GM18873 (cell line): ENCODE measurements at regions not wholly inside any gene's neighbourhood (a gene's known extent, or its start where the extent isn't known, plus 50 kb on each side); places are given as distances from the start of the nearest gene placed in this dataset.
"Not testable (repeated sequence)": the region's sequence is repeated elsewhere in the genome, so short reads cannot be mapped to it uniquely, and the experiment has no call there.

Experiments used
- ATAC-seq: cut with Tn5 transposase; IDR thresholded peaks from one replicate; pipeline ENCODE4 v1.9.1; 2021; ENCODE audit warnings: mild to moderate bottlenecking, moderate library complexity, moderate number of reproducible peaks; ENCODE audit not compliant: unreplicated experiment, low FRiP score

DNA sequence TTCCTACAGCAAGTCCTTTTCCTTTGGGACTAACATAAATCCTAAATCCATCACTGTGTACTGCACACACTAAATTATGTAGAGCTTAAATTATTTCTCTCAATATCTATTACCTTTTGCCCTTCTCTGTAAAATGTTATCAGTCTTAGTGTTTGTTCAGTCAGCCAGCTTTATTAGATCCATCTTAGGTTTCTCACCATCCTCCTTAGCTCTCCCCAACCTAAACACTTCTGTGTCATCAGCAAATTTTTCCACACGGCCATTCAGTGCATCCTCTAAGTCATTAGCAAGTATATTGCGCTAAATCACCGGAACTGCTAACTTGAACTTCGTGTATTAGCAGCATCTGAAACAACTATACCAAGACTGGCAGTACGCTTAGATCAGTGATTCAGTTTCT, 142.1 kb upstream of the ZNF438 start:
- no peak for ATAC-seq

DNA sequence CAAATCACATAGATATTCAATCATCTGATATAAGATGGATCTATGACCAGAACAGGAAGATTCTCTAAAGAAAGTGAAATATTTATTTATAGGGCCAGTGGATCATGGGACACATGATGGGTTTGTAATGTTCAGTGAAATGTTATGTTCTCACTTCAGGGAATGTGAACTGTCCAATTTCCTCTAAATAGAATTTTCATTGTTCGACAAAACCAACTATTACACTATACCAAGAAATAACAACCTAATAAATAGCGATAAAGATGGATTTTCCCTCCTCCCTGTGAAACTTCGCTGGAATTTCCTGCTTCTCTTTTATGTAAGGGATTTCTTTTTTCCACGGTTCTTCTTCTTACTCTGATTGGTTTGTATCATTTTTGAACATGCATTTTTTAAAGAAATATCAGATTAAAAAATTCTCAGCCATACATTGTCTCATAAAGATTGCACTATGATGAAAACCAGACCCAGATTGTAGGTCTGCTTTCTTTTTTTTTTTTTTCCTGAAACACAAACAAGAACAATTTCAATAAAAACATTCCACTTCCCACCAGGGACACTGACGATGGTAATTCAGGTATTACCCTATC, 139.8 kb upstream of the ZEB1 start:
- ATAC-seq, result no peak

DNA sequence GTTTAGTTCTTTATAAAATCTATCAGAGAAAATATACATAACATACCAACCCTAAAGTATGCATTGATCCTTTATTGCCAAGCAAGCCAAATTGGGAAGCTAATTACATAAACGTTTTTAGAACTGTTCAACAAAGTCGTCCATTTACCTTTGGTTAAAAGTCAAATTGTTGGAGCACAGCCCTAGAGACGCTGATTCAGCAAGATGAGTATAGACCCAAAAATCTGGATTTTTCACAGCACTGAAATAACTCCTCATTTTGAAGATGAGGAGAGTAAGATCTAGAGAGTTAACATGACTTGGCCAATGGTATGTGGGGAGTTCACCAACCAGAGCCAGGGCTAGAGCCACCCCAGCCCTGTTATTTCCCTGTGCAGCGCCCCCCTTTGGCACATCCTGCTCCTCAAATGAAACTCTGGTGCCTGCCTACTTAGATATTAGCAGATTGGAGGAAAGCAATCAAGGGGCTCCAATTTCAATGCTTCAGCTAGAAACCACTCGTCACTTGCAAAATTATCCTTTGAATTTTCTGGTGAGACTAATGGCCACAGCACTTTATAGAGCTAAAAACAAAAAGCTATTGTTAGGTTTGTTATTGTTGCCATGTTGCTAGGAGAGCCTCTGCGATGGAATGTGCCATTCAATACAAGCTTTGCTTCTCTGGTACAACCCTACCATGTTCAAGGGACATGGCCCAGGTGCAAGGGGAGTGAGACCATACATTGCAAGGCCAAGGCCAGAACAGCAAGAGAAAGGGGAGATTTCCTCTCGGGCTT, 132.6 kb upstream of the ZEB1 start:
- no peak for ATAC-seq

GRCh38 chr10:31187182-31187581, 131.8 kb upstream of the ZEB1 start:
- ATAC-seq, result no peak

DNA sequence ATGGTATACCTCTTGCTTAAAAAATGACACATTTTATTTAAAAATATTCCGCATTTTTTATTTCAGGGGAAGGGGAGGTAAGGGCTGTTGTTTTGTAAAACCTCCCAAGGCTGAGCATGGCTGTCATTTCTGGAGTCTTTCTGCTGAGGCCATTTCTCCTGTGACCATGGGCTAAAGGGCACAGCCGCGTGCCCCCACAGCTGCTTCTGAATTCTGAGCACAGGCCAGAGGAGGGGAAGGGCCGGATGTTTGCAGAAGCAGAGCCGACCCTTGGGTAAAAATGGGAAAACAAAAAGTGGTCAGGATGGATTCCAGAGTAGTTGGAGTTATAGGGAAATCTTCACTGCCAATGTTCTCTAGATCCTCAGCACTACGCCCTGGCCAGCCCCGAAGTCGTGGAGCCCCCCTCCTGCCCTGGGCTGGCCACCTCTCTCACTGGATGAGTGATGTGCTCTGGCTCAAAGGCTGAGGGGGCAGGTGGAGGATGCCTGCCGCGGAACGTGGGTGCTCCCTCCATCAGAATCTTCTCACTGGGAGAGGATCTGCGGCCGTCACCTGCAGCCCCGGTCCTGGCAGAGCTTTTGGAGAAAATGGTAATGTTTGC, 131.3 kb upstream of the ZEB1 start:
- no peak for ATAC-seq

DNA sequence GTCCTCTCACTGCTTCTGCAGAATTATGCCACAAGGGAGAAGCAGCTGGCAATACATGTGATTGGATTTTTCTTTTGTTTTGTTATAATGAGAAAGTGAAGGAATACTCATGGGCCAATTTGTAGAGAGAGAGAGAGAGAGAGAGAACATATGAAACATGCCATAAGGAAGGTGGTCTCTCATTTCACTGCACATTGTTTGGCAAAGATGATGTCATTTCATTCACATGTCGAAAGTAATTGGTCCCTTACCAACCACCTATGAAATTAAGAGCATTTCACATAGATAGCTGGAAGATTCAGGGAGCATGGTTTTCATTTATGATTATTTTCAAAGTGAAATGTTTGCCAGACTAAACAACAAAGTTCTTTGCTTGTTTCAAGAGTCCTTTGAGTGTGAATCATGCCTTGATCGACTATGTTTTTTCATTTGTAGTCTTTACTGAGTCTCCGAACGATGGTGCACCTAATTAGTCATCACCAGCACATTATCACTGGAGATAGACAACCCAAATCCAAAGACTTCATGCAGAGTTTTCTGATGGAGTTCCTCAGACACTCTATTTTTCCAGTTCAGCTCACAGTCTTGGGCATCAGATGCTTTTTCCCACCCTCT, 130.1 kb upstream of the ZEB1 start:
- ATAC-seq, result no peak

GRCh38 chr10:31190488-31190887, 128.5 kb upstream of the ZEB1 start:
- no peak for ATAC-seq

DNA sequence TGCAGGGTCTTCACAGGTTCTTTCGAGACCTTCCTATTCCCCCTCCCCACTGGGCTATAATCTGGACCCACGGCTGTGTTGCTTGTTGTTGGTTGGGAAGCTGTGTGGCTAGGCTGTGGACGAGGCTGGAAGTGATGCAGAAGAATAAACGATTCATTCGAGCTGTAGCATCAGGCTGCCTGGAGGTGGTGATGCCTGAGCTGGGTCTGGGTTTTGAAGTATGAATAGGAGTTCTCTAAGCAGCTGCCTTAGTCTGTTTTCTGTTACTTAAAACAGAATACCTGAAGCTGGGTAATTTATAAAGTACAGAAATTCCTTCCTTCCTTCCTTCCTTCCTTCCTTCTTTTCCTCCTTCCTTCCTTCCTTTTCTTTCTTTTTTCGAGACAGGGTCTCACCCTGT, 126.5 kb upstream of the ZEB1 start:
- ATAC-seq, result no peak

DNA sequence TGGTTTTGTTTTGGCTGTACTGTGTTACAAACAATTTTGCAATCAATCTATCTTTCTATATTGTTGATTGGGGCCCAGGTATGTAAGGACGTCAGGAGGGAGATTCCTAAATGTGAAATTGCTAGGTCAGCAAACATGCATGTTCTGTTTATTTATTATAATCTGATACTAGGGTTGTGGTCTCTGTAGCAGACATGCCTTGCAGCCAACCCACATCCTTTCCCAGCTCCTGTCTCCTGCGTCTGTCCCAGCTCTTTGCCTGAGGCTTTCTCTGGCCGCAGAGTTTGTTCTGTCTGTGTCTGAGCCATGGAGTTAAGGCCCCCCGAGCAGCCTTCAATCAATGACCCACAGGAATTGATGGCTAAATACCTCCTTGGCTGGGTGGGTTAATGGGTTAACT, 124.0 kb upstream of the ZEB1 start:
- no peak for ATAC-seq

GRCh38 chr10:31197886-31198285, 121.1 kb upstream of the ZEB1 start:
- no peak for ATAC-seq

- no peak for ATAC-seq
Measured at GRCh38 chr10:31204090-31204489, 114.9 kb upstream of the ZEB1 start.

DNA sequence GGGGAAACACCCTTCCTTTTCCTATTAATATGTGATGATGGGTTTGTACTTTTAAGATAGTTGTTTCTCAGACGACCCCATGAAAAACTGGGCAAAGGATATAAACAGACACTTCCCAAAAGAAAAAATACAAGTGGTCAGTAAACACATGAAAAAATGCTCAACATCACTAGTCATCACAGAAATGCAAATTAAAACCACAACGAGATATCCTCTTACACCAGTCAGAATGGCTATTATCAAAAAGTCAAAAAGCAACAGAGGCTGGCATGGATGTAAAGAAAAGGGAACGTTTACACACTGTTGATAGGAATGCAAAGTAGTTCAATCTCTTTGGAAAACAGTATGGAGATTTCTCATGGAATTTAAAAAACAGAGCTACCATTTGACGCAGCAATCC, 111.4 kb upstream of the ZEB1 start:
- ATAC-seq, result no peak

GRCh38 chr10:31209478-31209877, 109.5 kb upstream of the ZEB1 start:
- no peak for ATAC-seq

DNA sequence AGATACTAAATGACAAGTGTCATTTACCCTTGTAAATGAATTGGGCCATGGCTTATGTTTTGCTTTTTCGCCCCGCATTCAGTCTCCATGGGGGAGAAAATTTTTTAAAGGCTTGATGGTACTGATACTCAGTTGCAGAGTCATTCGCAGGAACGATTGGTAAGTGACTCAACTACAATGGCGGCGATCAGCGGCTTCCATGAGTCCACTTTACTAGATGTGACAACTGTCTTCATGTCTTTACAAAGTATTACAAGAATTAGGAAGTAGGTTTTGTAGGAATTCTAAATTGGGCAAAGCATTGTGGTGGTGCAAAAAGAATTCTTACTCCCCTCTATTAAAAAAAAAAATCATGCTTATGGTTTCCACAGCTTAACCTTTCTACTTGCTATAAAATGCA, 108.8 kb upstream of the ZEB1 start:
- ATAC-seq, result no peak

GRCh38 chr10:31213959-31214358, 105.1 kb upstream of the ZEB1 start:
- no peak for ATAC-seq

DNA sequence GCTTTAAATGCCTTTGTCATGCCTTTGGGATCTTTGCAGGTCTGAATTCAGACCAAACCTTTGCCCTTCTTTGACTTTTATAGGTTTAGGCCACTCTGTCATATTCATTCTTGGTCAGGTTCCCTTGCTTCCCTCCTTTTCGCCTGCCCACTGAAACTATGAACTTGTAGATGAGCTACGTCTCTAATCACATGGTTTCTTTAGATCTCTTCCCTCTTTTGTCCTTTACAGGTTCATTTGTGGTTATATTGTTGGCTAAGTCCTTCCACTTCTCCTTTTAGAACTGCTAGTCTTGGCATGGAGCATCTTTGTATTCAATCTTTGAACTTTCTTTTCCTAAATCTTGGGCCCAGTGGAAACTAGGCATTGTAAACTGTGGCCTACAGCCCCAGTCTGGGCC, 104.0 kb upstream of the ZEB1 start:
- no peak for ATAC-seq

DNA sequence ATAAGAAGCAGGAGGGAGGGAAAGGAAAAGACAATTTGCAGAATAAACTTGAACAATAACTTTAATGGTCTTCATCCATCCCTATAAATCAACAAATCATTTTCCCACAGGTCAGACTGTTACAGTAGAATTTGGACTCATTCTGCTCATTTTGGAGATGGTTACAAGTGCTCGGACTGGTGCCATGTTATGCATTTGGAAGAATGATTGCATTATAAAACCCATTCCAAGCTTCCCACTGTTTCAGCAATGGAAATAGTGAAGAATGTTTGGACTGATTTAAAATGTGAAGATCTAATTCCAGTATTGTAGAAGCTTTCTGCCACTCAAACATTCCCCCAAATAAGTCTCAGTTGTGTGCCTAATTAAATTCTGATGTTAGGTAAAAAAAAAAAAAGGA, 99.7 kb upstream of the ZEB1 start:
- no peak for ATAC-seq

- ATAC-seq, result not testable (repeated sequence)
Measured at GRCh38 chr10:31228780-31229179, 90.2 kb upstream of the ZEB1 start.

DNA sequence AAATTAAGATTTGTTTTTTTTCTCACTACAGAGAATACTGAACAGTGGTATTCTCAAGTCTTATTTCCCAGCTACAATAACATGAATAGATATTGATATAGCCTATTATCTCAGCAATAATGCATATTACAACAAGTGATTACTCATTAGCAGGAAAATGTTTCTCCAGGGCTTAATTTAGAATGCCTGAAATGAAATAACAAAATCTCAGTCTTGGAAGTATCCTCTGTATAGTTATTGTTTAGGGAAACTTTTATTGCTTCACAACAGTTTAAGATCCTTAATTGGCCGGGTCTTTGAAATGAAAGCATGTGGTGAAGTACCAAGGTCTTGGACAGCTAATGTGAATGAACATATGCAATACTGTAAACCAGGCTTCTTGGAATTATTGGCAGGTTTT, 79.1 kb upstream of the ZEB1 start:
- no peak for ATAC-seq

DNA sequence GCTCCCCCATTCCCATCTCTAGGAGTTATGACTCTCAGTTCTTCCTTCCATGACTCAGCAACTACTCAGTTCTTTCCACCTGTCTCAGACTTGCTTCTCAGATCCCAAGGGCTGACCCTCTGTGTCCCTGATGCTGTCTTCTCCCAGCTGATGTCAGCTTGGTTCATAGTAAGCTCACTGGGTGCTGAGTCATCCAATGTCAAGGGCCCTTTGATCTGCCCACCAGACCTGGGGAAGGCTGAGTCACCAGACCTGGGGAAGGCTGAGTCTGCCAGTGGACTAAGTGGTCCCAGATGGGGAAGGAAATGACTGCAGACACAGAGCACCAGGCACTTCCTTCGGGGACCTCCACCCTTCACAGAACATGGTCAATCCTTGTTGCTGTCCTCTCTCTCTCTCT, 76.1 kb upstream of the ZEB1 start:
- ATAC-seq, result no peak

GRCh38 chr10:31251118-31251517, 67.9 kb upstream of the ZEB1 start:
- not testable (repeated sequence) for ATAC-seq

GRCh38 chr10:31253237-31253636, 65.8 kb upstream of the ZEB1 start:
- no peak for ATAC-seq
